Loucy (cell line): ENCODE measurements at regions not wholly inside any gene's neighbourhood (a gene's known extent, or its start where the extent isn't known, plus 50 kb on each side); places are given as distances from the start of the nearest gene placed in this dataset.
A peak's percentile ranks its signal among the peaks of the same experiment; 100 is the strongest.

Experiments
- EZH2phosphoT487 ChIP-seq: fragments of 200-600 bp; IDR thresholded peaks from 2 replicates; pipeline ENCODE4 v1.6.1; 2018; ENCODE audit warnings: antibody characterized with exemption, mild to moderate bottlenecking, moderate library complexity, borderline replicate concordance
- TF ChIP-seq, protein P1 (sequence below): fragments of 200-600 bp; sonication (generic); conservative IDR thresholded peaks from 2 replicates; pipeline ENCODE4 v1.5.1; 2014; ENCODE audit warnings: mild to moderate bottlenecking, antibody characterized with exemption, low read length

DNA sequence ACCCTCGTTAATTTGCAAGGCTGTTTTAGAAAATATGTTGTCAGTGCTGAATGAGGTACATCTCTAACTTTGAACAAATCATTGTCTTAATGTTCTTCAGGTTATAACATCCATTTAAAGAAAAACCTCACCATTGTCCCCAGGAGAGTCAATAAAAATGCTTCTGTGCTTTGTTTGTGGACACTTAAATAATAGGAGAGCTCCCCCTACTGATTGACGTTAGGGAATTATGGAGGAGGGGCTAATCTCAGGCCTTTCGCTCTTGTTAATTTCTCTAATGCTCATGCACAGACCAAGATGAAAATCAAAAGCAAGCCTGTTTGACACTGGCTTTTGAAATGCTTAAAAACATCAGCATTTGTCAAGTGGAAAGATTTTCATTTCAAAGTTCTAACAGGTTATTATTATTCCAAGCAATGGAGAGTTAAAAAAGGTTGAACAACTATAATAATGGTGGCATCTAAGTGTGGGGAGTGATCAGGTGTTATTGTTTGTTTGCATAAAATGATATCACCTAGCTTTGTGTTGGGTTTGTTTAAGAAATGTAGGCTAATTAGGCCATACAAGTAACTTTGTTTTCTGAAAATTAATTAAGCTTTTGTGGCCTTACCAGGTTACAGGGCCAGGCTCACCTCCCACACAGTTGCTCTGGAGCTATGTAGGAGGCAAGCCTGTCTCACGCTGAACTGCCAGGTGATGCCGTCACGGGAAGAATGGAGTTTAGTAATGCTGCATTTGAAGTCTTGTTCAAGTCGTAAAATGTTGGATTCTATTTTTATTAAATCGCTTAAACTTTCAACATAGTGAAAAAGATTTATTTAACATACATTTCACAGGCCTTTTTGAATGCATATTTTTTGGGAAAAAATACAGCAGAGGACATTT, 51.7 kb upstream of the SMIM21 start:
- TF ChIP-seq, protein P1, sequence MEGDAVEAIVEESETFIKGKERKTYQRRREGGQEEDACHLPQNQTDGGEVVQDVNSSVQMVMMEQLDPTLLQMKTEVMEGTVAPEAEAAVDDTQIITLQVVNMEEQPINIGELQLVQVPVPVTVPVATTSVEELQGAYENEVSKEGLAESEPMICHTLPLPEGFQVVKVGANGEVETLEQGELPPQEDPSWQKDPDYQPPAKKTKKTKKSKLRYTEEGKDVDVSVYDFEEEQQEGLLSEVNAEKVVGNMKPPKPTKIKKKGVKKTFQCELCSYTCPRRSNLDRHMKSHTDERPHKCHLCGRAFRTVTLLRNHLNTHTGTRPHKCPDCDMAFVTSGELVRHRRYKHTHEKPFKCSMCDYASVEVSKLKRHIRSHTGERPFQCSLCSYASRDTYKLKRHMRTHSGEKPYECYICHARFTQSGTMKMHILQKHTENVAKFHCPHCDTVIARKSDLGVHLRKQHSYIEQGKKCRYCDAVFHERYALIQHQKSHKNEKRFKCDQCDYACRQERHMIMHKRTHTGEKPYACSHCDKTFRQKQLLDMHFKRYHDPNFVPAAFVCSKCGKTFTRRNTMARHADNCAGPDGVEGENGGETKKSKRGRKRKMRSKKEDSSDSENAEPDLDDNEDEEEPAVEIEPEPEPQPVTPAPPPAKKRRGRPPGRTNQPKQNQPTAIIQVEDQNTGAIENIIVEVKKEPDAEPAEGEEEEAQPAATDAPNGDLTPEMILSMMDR = peak; percentile 88
- TF ChIP-seq EZH2phosphoT487 = no peak
